GM12873 (cell line): ENCODE measurements at regions not wholly inside any gene's neighbourhood (a gene's known extent, or its start where the extent isn't known, plus 50 kb on each side); places are given as distances from the start of the nearest gene placed in this dataset.

Source experiments
- TF ChIP-seq, protein P1 (sequence below): IDR thresholded peaks from 2 replicates; pipeline ENCODE4 v1.5.1; 2012; ENCODE audit warnings: low read depth, mild to moderate bottlenecking, moderate library complexity, low read length, control low read depth; ENCODE audit not compliant: insufficient read depth; ENCODE audit errors: missing control alignments

DNA sequence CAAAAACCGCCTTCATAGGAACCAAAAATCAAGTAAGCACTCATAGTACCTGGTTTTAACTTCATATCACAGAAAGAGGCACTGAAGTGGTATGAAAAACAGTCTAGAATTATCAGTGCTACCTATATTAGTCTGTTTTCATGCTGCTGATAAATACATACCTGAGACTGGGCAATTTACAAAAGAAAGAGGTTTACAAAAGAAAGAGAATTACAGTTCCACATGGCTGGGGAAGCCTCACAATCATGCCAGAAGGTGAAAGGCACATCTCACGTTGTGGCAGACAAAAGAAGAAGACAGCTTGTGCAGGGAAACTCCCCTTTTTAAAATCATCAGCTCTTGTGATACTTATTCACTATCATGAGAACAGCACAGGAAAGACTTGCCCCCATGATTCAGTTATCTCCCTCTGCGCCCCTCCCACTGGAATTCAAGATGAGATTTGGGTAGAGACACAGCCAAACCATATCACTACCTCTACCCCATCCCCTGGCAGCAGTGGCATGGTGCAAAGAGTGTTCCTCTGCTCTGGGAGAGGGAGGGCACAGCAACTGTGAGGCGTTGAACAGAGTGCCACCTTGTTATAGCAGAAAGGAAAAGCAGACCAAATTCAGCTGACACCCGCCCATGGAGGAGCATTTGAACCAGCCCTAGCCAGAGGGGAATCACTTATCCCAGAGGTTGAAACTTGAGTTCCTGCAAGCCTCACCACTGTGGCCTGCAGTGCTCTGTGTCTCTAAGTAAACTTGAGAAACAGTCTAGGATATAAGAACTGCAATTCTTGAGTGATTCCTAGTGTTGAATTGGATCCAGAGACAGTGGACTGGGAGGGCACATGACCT lies 61.9 kb upstream of the PTPRZ1 start:
- TF ChIP-seq, protein P1, sequence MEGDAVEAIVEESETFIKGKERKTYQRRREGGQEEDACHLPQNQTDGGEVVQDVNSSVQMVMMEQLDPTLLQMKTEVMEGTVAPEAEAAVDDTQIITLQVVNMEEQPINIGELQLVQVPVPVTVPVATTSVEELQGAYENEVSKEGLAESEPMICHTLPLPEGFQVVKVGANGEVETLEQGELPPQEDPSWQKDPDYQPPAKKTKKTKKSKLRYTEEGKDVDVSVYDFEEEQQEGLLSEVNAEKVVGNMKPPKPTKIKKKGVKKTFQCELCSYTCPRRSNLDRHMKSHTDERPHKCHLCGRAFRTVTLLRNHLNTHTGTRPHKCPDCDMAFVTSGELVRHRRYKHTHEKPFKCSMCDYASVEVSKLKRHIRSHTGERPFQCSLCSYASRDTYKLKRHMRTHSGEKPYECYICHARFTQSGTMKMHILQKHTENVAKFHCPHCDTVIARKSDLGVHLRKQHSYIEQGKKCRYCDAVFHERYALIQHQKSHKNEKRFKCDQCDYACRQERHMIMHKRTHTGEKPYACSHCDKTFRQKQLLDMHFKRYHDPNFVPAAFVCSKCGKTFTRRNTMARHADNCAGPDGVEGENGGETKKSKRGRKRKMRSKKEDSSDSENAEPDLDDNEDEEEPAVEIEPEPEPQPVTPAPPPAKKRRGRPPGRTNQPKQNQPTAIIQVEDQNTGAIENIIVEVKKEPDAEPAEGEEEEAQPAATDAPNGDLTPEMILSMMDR: no peak

DNA sequence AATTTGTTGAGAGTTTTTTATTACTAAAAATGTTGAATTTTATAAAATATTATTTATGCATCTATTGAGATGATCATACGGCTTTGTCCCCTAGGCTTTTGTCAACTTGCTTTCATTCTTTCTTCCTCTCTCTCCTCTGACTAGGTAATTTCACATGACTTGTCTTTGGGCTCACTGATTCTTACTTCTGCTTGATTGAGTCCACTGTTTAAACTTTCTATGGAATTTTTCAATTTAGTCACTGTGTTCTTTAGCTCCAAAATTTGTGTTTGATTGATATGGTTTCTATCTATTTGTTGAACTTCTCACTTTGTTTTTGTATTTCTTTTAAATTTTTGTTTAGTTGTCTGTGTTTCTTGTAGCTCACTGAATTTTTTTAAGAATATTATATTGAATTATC lies 65.9 kb upstream of the PTPRZ1 start:
- TF ChIP-seq, protein P1: no peak

DNA sequence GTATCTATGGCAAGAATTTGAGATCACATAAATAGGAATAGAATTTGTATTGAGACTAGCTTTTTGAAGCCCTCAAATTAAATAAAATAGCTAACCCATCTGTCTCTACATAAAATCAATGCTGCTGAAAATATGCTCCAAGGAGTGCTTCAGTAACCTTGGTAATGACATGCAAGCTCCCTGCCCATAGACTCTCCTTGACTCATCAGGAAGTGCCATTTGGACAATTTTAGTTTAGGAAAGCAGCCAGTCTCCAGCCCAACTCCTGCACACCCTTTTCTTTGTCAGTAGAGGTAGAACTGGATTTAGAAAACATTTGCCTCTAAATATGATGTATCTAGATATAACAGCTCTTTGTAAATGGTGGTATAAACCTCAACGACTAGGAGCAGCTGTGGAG lies 69.9 kb upstream of the PTPRZ1 start:
- TF ChIP-seq, protein P1: no peak

DNA sequence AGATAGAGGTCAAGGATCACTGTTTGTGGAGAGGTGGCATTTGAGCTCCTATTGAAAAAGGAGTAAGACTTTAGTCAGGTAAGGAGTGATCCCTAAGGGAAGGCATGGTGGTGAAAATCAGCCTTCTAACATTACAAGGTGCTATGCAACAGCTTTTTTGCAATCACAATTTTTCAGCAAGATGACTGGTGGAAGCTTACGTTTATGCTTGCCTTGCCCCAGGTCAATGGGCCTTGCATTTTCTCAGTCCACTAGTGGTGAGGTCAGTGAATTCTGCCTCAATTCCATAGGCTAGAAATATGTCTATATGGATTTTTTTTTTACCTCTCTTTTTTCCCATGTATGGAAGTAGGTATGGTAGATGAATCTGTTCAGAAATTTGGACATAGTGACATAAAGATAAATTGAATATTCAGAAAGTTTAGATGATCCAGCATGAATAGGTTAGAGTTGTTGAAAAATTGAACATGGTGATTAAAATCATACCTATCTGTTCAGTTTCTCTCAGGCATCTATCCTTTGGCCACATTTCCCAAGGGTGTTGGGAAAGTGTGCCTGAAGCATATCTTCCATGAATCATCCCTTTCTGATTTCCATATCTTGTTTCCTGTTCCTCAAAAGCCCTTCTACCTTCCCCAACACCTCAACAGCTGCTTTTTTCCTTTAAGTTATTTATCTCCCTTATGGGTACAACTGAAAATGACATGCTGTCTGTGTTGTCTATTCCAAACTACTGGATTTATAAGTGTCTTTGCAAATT lies 71.9 kb upstream of the PTPRZ1 start:
- TF ChIP-seq, protein P1: no peak

DNA sequence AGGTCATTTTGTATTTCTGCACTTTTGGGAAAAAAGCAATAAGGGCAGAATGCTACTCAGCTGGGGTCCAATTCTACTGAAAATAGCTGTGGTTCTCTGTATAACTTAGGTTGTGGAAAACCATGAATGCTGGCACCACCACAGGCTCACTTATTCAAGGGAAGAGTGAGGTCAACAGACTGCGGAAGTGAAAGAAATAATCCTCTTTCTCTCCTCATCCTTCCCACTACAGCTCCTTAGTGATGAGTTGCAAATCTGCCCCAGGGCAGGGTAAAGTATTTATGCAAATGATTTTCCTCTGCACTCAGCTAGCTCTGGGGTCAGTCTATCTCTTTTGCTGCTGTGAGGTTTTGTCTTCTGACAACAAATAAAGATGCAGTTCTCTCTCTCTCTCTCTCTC lies 74.1 kb upstream of the PTPRZ1 start:
- TF ChIP-seq, protein P1: no peak

DNA sequence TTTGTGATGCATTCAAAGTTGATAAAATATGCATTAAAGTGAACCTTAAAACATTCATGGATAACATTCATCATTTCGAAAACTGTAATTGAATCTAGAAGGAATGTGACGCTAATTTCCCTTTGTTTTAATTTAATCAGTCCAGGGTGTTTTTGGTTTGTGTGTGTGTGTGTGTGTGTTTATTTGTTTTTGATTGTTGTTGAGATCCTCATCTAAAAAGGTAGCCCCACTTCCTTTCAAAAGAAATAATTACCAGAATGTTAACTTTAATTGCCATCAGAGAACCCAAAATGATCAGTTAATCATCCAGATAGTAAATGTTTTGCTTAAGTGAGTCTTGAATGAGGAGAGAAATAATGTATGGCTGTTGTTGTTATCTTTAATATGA lies 74.5 kb upstream of the PTPRZ1 start:
- TF ChIP-seq, protein P1: no peak

DNA sequence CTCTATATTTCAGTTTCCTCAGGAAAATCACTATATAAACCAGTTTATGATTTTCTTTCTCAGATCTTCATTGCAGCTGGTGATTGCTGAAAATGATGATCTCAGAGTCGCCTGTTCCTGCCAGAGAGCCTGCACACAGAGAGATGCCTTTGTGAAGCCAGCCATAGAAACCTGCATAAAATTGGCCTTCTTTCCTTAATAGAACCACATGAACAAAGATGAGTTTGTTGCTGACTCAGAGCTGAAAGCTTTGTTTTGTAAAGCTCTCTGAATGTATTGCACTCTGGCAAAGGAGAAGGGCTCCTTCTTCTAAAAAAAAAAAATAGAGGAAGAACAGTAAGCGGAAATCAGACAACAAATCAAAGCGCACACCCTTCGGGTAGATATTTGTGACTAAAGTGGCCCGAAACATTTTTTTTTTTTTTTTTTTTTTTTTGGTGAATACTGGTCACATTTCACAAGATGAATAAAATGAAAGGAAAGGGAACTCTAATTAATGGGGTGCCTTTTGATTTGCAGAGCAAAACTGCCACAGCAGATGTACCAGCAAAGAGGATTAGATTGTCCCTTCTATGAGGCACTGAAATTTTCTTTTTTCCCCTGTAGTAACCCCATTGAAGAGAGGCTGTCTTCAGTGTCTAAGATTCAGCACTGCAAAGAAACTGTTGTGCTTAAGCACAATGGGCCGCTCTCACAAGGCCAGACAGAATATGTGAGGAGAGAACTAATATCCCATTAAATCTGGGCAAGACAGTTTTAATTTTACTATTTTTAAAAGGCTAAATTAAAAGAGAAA lies 75.1 kb upstream of the PTPRZ1 start:
- TF ChIP-seq, protein P1: no peak
